ENCODE measurements at regions not wholly inside any gene's neighbourhood (a gene's known extent, or its start where the extent isn't known, plus 50 kb on each side); places are given as distances from the start of the nearest gene placed in this dataset.

DNA sequence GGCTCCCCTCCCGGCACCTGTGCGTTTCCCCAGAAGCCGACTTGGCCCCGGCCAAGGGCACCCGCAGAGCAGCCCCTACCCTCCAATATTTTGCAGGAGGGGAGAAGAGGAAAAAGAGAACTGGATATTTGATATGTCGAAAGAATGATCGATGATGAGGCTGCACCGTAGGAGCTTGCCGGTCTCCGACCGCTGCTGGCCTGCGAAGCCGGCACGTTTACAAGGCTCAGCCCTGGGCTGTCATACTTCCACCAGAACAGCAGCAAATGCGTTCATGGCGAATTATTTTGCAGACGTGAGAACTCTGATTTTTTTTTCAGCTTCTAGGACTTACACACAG lies 296.7 kb downstream of the TFAP2C start:
- DNase-seq (ENCODE audit: extremely low read depth, insufficient read length), result no peak
- Histone ChIP-seq H3K36me3 (ENCODE audit: control insufficient read depth, insufficient read depth, low read length) (no peaks in the 10 kb centered on the region), H3K27me3 (replicated peaks; ENCODE audit: control insufficient read depth, insufficient read depth, low read length) (no peaks in the 10 kb centered on the region), H3K4me3 (replicated peaks; ENCODE audit: low read depth, low read length) (no peak overlapping the region)
- TF ChIP-seq, protein P1, sequence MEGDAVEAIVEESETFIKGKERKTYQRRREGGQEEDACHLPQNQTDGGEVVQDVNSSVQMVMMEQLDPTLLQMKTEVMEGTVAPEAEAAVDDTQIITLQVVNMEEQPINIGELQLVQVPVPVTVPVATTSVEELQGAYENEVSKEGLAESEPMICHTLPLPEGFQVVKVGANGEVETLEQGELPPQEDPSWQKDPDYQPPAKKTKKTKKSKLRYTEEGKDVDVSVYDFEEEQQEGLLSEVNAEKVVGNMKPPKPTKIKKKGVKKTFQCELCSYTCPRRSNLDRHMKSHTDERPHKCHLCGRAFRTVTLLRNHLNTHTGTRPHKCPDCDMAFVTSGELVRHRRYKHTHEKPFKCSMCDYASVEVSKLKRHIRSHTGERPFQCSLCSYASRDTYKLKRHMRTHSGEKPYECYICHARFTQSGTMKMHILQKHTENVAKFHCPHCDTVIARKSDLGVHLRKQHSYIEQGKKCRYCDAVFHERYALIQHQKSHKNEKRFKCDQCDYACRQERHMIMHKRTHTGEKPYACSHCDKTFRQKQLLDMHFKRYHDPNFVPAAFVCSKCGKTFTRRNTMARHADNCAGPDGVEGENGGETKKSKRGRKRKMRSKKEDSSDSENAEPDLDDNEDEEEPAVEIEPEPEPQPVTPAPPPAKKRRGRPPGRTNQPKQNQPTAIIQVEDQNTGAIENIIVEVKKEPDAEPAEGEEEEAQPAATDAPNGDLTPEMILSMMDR (IDR thresholded peaks at IDR 0.05; ENCODE audit: insufficient read depth, low read length, poor library complexity, severe bottlenecking), result no peak

DNA sequence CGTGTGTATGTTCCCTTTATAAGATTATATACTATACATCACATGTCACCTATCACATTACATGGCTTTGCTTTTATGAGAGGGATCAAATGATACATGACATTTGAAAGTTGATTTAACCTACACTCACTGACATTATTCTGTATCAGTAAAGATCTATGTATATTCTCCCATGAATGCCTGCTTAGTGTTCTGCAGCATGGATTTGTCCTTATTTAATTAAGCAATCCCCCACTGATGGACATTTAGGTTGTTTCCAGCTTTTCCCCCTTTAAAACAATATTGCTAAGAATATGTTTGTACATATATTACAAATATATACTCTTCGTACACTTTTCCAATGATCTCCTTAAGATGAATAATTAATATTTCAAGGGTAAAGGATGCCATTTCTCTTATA lies 297.4 kb downstream of the TFAP2C start:
- Histone ChIP-seq H3K27me3 (replicated peaks; ENCODE audit: control insufficient read depth, insufficient read depth, low read length) (no peaks in the 10 kb centered on the region), H3K4me3 (replicated peaks; ENCODE audit: low read depth, low read length) (no peak overlapping the region), H3K36me3 (ENCODE audit: control insufficient read depth, insufficient read depth, low read length) (no peaks in the 10 kb centered on the region)
- DNase-seq (ENCODE audit: extremely low read depth, insufficient read length), result no peak
- TF ChIP-seq, protein P1 (IDR thresholded peaks at IDR 0.05; ENCODE audit: insufficient read depth, low read length, poor library complexity, severe bottlenecking), result no peak

DNA sequence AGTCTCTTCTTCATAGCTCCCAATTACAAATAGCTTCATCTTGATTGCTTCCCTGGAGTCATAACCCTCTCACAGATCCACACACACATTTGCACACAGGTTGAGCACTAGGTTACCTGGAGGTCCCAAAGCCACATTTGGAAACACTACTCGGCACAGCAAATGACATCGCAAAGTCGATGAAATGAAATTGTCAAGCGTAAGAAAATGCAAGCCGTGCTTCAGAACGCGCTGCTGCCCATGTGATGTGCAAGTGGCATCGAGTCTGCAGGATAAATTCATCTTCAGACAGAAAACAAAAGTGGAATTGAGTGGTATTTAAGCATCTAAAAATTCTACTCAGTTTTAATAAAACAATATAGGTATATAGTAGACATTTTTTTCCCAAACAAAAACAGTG lies 298.0 kb downstream of the TFAP2C start:
- Histone ChIP-seq H3K36me3 (ENCODE audit: control insufficient read depth, insufficient read depth, low read length) (no peaks in the 10 kb centered on the region), H3K4me3 (replicated peaks; ENCODE audit: low read depth, low read length) (no peak overlapping the region), H3K27me3 (replicated peaks; ENCODE audit: control insufficient read depth, insufficient read depth, low read length) (no peaks in the 10 kb centered on the region)
- TF ChIP-seq, protein P1 (IDR thresholded peaks at IDR 0.05; ENCODE audit: insufficient read depth, low read length, poor library complexity, severe bottlenecking), result no peak
- no peak for DNase-seq (ENCODE audit: extremely low read depth, insufficient read length)

DNA sequence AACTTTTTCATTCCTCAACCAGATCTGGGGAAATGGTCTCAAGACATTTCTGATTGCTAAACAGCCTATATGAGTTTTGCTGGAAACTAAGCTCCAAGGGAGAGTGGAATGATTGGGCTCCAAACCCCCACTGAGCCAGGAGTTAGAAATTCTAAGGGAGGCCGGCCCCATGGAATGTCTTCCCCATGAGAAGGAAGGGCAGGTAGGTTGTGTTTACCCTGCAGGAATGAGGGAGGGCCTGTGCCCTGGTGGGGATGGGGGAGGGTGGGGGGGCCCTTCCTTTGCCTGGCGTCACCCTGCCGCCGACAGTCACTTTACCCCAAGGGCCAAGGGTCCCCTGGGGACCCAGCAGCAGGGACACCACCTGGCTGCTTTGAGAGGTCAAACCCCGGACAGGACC lies 298.9 kb downstream of the TFAP2C start:
- H3K27me3 ChIP-seq (replicated peaks; ENCODE audit: control insufficient read depth, insufficient read depth, low read length), result no peaks in the 10 kb centered on the region
- no peak for DNase-seq (ENCODE audit: extremely low read depth, insufficient read length)
- no peak overlapping the region for H3K4me3 ChIP-seq (replicated peaks; ENCODE audit: low read depth, low read length)
- TF ChIP-seq, protein P1 (IDR thresholded peaks at IDR 0.05; ENCODE audit: insufficient read depth, low read length, poor library complexity, severe bottlenecking), result no peak
- no peaks in the 10 kb centered on the region for H3K36me3 ChIP-seq (ENCODE audit: control insufficient read depth, insufficient read depth, low read length)

DNA sequence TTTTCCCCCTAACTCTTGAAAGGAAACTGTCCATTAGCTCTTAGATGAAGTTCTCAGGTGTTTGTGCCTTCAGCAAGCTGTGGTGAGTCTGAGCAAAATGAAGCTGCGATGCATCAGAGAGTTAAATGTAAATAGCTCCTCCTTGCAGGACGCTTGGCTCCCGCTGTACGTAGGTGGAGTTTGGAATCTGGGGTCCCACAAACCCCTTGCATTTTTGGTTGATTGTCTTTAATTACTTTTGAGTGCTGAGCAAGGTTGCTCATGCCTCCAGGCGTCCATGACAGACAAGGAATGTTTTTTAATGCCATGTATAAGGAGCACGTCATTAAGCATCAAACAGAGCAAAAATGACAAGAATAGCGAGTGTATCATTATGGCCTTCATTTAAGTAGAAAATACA lies 300.5 kb downstream of the TFAP2C start:
- H3K27me3 ChIP-seq (replicated peaks; ENCODE audit: control insufficient read depth, insufficient read depth, low read length), result no peaks in the 10 kb centered on the region
- TF ChIP-seq, protein P1 (IDR thresholded peaks at IDR 0.05; ENCODE audit: insufficient read depth, low read length, poor library complexity, severe bottlenecking), result no peak
- H3K36me3 ChIP-seq (ENCODE audit: control insufficient read depth, insufficient read depth, low read length), result no peaks in the 10 kb centered on the region
- no peak overlapping the region for H3K4me3 ChIP-seq (replicated peaks; ENCODE audit: low read depth, low read length)
- no peak for DNase-seq (ENCODE audit: extremely low read depth, insufficient read length)

DNA sequence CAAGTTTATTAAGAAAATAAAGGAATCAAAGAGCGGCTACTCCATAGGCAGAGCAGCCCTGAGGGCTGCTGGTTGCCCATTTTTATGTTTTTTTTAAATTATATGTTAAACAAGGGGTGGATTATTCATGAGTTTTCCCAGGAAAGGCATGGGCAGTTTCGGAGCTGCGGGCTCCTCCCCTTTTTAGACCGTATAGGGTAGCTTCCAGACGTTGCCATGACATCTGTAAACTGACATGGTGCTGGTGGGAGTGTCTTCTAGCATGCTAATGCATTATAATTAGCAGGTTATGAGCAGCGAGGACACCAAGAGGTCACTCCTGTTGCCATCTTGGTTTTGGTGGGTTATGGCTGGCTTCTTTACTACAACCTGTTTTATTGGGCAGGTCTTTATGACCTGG lies 301.8 kb downstream of the TFAP2C start:
- no peaks in the 10 kb centered on the region for H3K27me3 ChIP-seq (replicated peaks; ENCODE audit: control insufficient read depth, insufficient read depth, low read length)
- no peak for DNase-seq (ENCODE audit: extremely low read depth, insufficient read length)
- no peak overlapping the region for H3K4me3 ChIP-seq (replicated peaks; ENCODE audit: low read depth, low read length)
- no peaks in the 10 kb centered on the region for H3K36me3 ChIP-seq (ENCODE audit: control insufficient read depth, insufficient read depth, low read length)
- TF ChIP-seq, protein P1 (IDR thresholded peaks at IDR 0.05; ENCODE audit: insufficient read depth, low read length, poor library complexity, severe bottlenecking), result no peak

All from GM06990 (cell line).